H9 (cell line): ENCODE measurements at regions not wholly inside any gene's neighbourhood (a gene's known extent, or its start where the extent isn't known, plus 50 kb on each side); places are given as distances from the start of the nearest gene placed in this dataset.

ENCODE experiments used
- DNase-seq: peaks from one replicate; pipeline ENCODE4 v3.0.0-alpha.2; 2017
- H2AFZ ChIP-seq: one replicate; pipeline ENCODE4 v1.6.1; 2013; ENCODE audit warnings: mild to moderate bottlenecking, low read length, control low read depth, moderate library complexity
- H2AK5ac ChIP-seq: 2 replicates; pipeline ENCODE4 v1.6.1; 2013; ENCODE audit warnings: low read length, control low read depth, mixed read lengths; ENCODE audit not compliant: insufficient read length
- H2BK120ac ChIP-seq: one replicate; pipeline ENCODE4 v1.6.1; 2013; ENCODE audit warnings: low read depth, mild to moderate bottlenecking, low read length, control low read depth, inconsistent platforms; ENCODE audit not compliant: poor library complexity, severe bottlenecking
- H2BK12ac ChIP-seq: 2 replicates; pipeline ENCODE4 v1.6.1; 2013; ENCODE audit warnings: low read length, control low read depth, mixed read lengths, low read depth; ENCODE audit not compliant: insufficient read length
- H2BK15ac ChIP-seq: 2 replicates; pipeline ENCODE4 v1.6.1; 2013; ENCODE audit warnings: low read depth, low read length, control low read depth
- H2BK20ac ChIP-seq: one replicate; pipeline ENCODE4 v1.6.1; 2013; ENCODE audit warnings: low read depth, mild to moderate bottlenecking, low read length, control low read depth, inconsistent platforms; ENCODE audit not compliant: poor library complexity, severe bottlenecking
- H2BK5ac ChIP-seq: 2 replicates; pipeline ENCODE4 v1.6.1; 2013; ENCODE audit warnings: low read length, control low read depth, mixed read lengths; ENCODE audit not compliant: insufficient read length
- H3K14ac ChIP-seq: 2 replicates; pipeline ENCODE4 v1.6.1; 2013; ENCODE audit warnings: low read length, control low read depth; ENCODE audit not compliant: insufficient read depth
- H3K18ac ChIP-seq: 2 replicates; pipeline ENCODE4 v1.6.1; 2013; ENCODE audit warnings: low read depth, mild to moderate bottlenecking, mixed read lengths, low read length, control low read depth; ENCODE audit not compliant: insufficient read length
- H3K23ac ChIP-seq: 2 replicates; pipeline ENCODE4 v1.6.1; 2013; ENCODE audit warnings: low read length, control low read depth, mixed read lengths, low read depth; ENCODE audit not compliant: insufficient read length
- H3K23me2 ChIP-seq: 2 replicates; pipeline ENCODE4 v1.6.1; 2013; ENCODE audit warnings: low read depth, mild to moderate bottlenecking, mixed read lengths, low read length, control low read depth; ENCODE audit not compliant: insufficient read length, poor library complexity, severe bottlenecking
- H3K27ac ChIP-seq: 2 replicates; pipeline ENCODE4 v1.5.1; 2013; ENCODE audit warnings: low read length, control low read depth, mixed read lengths, low read depth; ENCODE audit not compliant: insufficient read length
- H3K27me3 ChIP-seq: 2 replicates; pipeline ENCODE4 v1.6.1; 2013; ENCODE audit warnings: low read length, control low read depth, inconsistent platforms; ENCODE audit not compliant: insufficient read depth
- H3K4ac ChIP-seq: 2 replicates; pipeline ENCODE4 v1.6.1; 2013; ENCODE audit warnings: low read depth, mild to moderate bottlenecking, control low read depth, inconsistent platforms, low read length, moderate library complexity
- H3K4me1 ChIP-seq: 2 replicates; pipeline ENCODE4 v1.6.1; 2013; ENCODE audit warnings: low read length, control low read depth, inconsistent platforms; ENCODE audit not compliant: insufficient read depth
- H3K4me2 ChIP-seq: 2 replicates; pipeline ENCODE4 v1.6.1; 2013; ENCODE audit warnings: low read length, control low read depth, mixed read lengths; ENCODE audit not compliant: insufficient read length, insufficient read depth
- H3K56ac ChIP-seq: 2 replicates; pipeline ENCODE4 v1.6.1; 2013; ENCODE audit warnings: low read depth, mild to moderate bottlenecking, mixed read lengths, low read length, control low read depth; ENCODE audit not compliant: insufficient read length
- H3K79me1 ChIP-seq: 2 replicates; pipeline ENCODE4 v1.6.1; 2013; ENCODE audit warnings: low read depth, mild to moderate bottlenecking, moderate library complexity, low read length, control low read depth, inconsistent platforms; ENCODE audit not compliant: insufficient read depth, poor library complexity, severe bottlenecking
- H3K79me2 ChIP-seq: 2 replicates; pipeline ENCODE4 v1.6.1; 2013; ENCODE audit warnings: low read length, control low read depth, inconsistent platforms; ENCODE audit not compliant: insufficient read depth
- H3K9ac ChIP-seq: 2 replicates; pipeline ENCODE4 v1.6.1; 2013; ENCODE audit warnings: low read length, control low read depth, mixed read lengths; ENCODE audit not compliant: insufficient read length; ENCODE audit errors: extremely low read depth
- H3K9me3 ChIP-seq: one replicate; pipeline ENCODE4 v1.6.1; 2013; ENCODE audit warnings: low read depth, low read length, inconsistent platforms; ENCODE audit not compliant: control insufficient read depth
- H3T11ph ChIP-seq: one replicate; pipeline ENCODE4 v1.6.1; 2013; ENCODE audit warnings: mild to moderate bottlenecking, low read length, control low read depth, inconsistent platforms
- H4K20me1 ChIP-seq: one replicate; pipeline ENCODE4 v1.6.1; 2013; ENCODE audit not compliant: control insufficient read depth, insufficient read length, insufficient read depth
- H4K5ac ChIP-seq: 2 replicates; pipeline ENCODE4 v1.6.1; 2013; ENCODE audit warnings: low read depth, mild to moderate bottlenecking, mixed read lengths, low read length, control low read depth; ENCODE audit not compliant: insufficient read length
- H4K8ac ChIP-seq: replicated peaks from 2 replicates; pipeline ENCODE4 v1.6.1; 2013; ENCODE audit warnings: low read length, control low read depth, mixed read lengths, low read depth; ENCODE audit not compliant: insufficient read length
- H4K91ac ChIP-seq: 2 replicates; pipeline ENCODE4 v1.6.1; 2013; ENCODE audit warnings: low read depth, mild to moderate bottlenecking, moderate library complexity, mixed read lengths, low read length, control low read depth; ENCODE audit not compliant: insufficient read length
- H3K27ac Mint-ChIP-seq, 3 experiments: 2 replicates in 2 of 3; 3 replicates in 1 of 3; pipeline ENCODE4 v1.8.0; 2020 to 2021; ENCODE audit warnings: mixed read lengths in 3 of 3, mild to moderate bottlenecking in 1 of 3, moderate library complexity in 1 of 3
- H3K27me3 Mint-ChIP-seq: 2 replicates; pipeline ENCODE4 v1.8.0; 2021; ENCODE audit warnings: low read depth, mild to moderate bottlenecking, moderate library complexity, mixed read lengths
- H3K36me3 Mint-ChIP-seq, 3 experiments: 2 replicates in 2 of 3; 3 replicates in 1 of 3; pipeline ENCODE4 v1.8.0; 2020 to 2021; ENCODE audit warnings: low read depth in 3 of 3, mixed read lengths in 3 of 3; ENCODE audit not compliant: insufficient read depth in 1 of 3
- H3K4me1 Mint-ChIP-seq, 2 experiments: 2 replicates each; pipeline ENCODE4 v1.8.0; 2020; ENCODE audit warnings: mixed read lengths in 2 of 2
- H3K4me3 Mint-ChIP-seq, 2 experiments: 2 replicates in 1 of 2; 3 replicates in 1 of 2; pipeline ENCODE4 v1.8.0; 2020 to 2021; ENCODE audit warnings: mild to moderate bottlenecking in 2 of 2, mixed read lengths in 2 of 2, moderate library complexity in 1 of 2
- H3K9me3 Mint-ChIP-seq, 2 experiments: 2 replicates in 1 of 2; 3 replicates in 1 of 2; pipeline ENCODE4 v1.8.0; 2020; ENCODE audit warnings: mild to moderate bottlenecking in 2 of 2, mixed read lengths in 2 of 2, moderate library complexity in 1 of 2
- WGBS: extraction: QIAGEN DNeasy Blood & Tissue Kit; methylation state at CpG from one replicate; pipeline ENCODE4 v1.1.7; 2013; ENCODE audit warnings: missing lambda C conversion rate, low lambda C conversion rate, mixed read lengths; ENCODE audit not compliant: insufficient read length; ENCODE audit errors: extremely low coverage; 5-methylcytosine and 5-hydroxymethylcytosine counted together
- TF ChIP-seq, protein P1 (sequence below): fragments of 200-600 bp; sonication (generic); conservative IDR thresholded peaks from 3 replicates; pipeline ENCODE4 v1.8.0; 2021; ENCODE audit warnings: antibody characterized with exemption, mild to moderate bottlenecking

DNA sequence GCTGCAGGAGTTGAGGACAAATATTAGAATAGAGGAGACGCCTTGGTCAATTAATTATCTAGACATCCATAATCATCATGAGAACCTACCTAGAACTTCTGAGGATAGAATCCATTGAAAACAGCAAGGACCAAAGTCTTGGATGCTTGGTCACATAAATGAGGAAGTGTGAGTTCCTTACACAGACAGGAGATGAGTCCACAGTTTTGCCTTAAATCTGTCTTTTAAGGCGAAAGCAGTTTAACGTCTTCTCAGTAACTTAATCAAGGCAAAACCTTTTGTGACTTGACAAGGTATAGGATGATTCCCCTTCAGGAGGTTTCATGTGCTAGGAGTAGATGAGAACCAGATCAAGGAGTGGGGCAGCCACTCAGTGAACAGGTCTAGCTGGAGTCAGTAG, 1783.2 kb upstream of the CELF4 start:
- Histone ChIP-seq H3K4ac (no peak overlapping the region), H2BK12ac (no peak overlapping the region), H3K56ac (no peak overlapping the region), H3K18ac (no peak overlapping the region), H3K9me3 (no peaks in the 10 kb centered on the region), H3K14ac (no peak overlapping the region), H2AFZ (no peak overlapping the region), H3K4me2 (no peak overlapping the region), H2BK15ac (no peak overlapping the region), H3K9ac (no peak overlapping the region), H3K27me3 (no peaks in the 10 kb centered on the region), H3K79me2 (no peaks in the 10 kb centered on the region), H3K23ac (no peak overlapping the region), H4K91ac (no peak overlapping the region), H4K8ac (no peak overlapping the region), H2BK5ac (no peak overlapping the region), H2BK20ac (no peak overlapping the region), H4K5ac (no peak overlapping the region), H2AK5ac (no peak overlapping the region), H4K20me1 (no peaks in the 10 kb centered on the region), H3K23me2 (no peaks in the 10 kb centered on the region), H3K79me1 (no peaks in the 10 kb centered on the region), H3K27ac (no peak overlapping the region), H3K4me1 (no peaks in the 10 kb centered on the region; the same call in 1 of the 2 replicates), H3T11ph (no peak overlapping the region), H2BK120ac (no peak overlapping the region)
- no peak overlapping the region for H3K27ac Mint-ChIP-seq
- H3K36me3 Mint-ChIP-seq = peaks cover 0 to 4% (median 0%) of the 10 kb centered on the region in 3 experiments; a peak in 2 of 7 replicates
- DNase-seq = no peak
- WGBS = no CpG with 5 or more reads among the region's 3 CpGs
- H3K4me3 Mint-ChIP-seq = no peak overlapping the region
- no peaks in the 10 kb centered on the region; a peak in 1 of 4 replicates for H3K4me1 Mint-ChIP-seq
- no peaks in the 10 kb centered on the region for H3K27me3 Mint-ChIP-seq
- TF ChIP-seq, protein P1, sequence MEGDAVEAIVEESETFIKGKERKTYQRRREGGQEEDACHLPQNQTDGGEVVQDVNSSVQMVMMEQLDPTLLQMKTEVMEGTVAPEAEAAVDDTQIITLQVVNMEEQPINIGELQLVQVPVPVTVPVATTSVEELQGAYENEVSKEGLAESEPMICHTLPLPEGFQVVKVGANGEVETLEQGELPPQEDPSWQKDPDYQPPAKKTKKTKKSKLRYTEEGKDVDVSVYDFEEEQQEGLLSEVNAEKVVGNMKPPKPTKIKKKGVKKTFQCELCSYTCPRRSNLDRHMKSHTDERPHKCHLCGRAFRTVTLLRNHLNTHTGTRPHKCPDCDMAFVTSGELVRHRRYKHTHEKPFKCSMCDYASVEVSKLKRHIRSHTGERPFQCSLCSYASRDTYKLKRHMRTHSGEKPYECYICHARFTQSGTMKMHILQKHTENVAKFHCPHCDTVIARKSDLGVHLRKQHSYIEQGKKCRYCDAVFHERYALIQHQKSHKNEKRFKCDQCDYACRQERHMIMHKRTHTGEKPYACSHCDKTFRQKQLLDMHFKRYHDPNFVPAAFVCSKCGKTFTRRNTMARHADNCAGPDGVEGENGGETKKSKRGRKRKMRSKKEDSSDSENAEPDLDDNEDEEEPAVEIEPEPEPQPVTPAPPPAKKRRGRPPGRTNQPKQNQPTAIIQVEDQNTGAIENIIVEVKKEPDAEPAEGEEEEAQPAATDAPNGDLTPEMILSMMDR = no peak
- H3K9me3 Mint-ChIP-seq = no peaks in the 10 kb centered on the region
